SK-N-SH treated with all-trans-retinoic acid at 6 μM for 48 hours (cell line): ENCODE measurements at regions not wholly inside any gene's neighbourhood (a gene's known extent, or its start where the extent isn't known, plus 50 kb on each side); places are given as distances from the start of the nearest gene placed in this dataset.

Experiments used
- ATAC-seq: fragments of 200-7000 bp; cut with Tn5 transposase; 3 replicates; pipeline ENCODE4 v1.9.1; 2020; ENCODE audit warnings: mild to moderate bottlenecking, moderate library complexity
- ARNTL ChIP-seq: fragments of 450-650 bp; formaldehyde crosslinking; IDR thresholded peaks from 2 replicates; pipeline ENCODE4 v1.5.0; 2020; ENCODE audit warnings: low read depth, mild to moderate bottlenecking, moderate library complexity, borderline replicate concordance
- BACH2 ChIP-seq: fragments of 250-450 bp; sonication (Bioruptor Pico); IDR thresholded peaks from 2 replicates; pipeline ENCODE4 v1.9.0; 2021; ENCODE audit warnings: mild to moderate bottlenecking, borderline replicate concordance
- CSDC2 ChIP-seq: fragments of 250-450 bp; sonication (Bioruptor Pico); IDR thresholded peaks from 2 replicates; pipeline ENCODE4 v1.5.0; 2020; ENCODE audit warnings: mild to moderate bottlenecking, moderate library complexity
- GLIS3 ChIP-seq: fragments of 250-450 bp; sonication (Bioruptor Pico); IDR thresholded peaks from 2 replicates; pipeline ENCODE4 v1.5.0; 2020; ENCODE audit warnings: mild to moderate bottlenecking, moderate library complexity
- ISL1 ChIP-seq: fragments of 250-450 bp; sonication (Bioruptor Pico); IDR thresholded peaks from 2 replicates; pipeline ENCODE4 v2.1.2; 2022; ENCODE audit warnings: mild to moderate bottlenecking, moderate library complexity
- OSR1 ChIP-seq: fragments of 250-450 bp; sonication (Bioruptor Pico); IDR thresholded peaks from 2 replicates; pipeline ENCODE4 v1.8.0; 2022; ENCODE audit warnings: moderate library complexity, mild to moderate bottlenecking, inconsistent platforms
- PPARA ChIP-seq: fragments of 250-450 bp; sonication (Bioruptor Pico); IDR thresholded peaks from 2 replicates; pipeline ENCODE4 v1.5.0; 2020; ENCODE audit warnings: mild to moderate bottlenecking, borderline replicate concordance
- RARB ChIP-seq: fragments of 250-450 bp; sonication (Bioruptor Pico); IDR thresholded peaks from 2 replicates; pipeline ENCODE4 v1.8.0; 2021; ENCODE audit warnings: mild to moderate bottlenecking, moderate library complexity
- SNAI2 ChIP-seq: fragments of 250-450 bp; sonication (Bioruptor Pico); IDR thresholded peaks from 2 replicates; pipeline ENCODE4 v1.5.0; 2020; ENCODE audit warnings: mild to moderate bottlenecking, moderate library complexity
- TCF4 ChIP-seq: fragments of 250-450 bp; sonication (Bioruptor Pico); IDR thresholded peaks from 2 replicates; pipeline ENCODE4 v1.8.0; 2021; ENCODE audit warnings: mild to moderate bottlenecking, moderate library complexity, borderline replicate concordance
- TOX ChIP-seq: fragments of 250-450 bp; sonication (Bioruptor Pico); IDR thresholded peaks from 2 replicates; pipeline ENCODE4 v1.8.0; 2021; ENCODE audit warnings: mild to moderate bottlenecking, moderate library complexity, borderline replicate concordance
- ZC3H10 ChIP-seq: fragments of 250-450 bp; sonication (Bioruptor Pico); IDR thresholded peaks from 2 replicates; pipeline ENCODE4 v1.5.1; 2021; ENCODE audit warnings: mild to moderate bottlenecking, moderate library complexity
- ZFP3 ChIP-seq: fragments of 250-450 bp; sonication (Bioruptor Pico); IDR thresholded peaks from 2 replicates; pipeline ENCODE4 v1.5.0; 2020; ENCODE audit warnings: mild to moderate bottlenecking, moderate library complexity
- ZNF565 ChIP-seq: fragments of 450-650 bp; formaldehyde crosslinking; conservative IDR thresholded peaks from 2 replicates; pipeline ENCODE4 v1.5.0; 2020; ENCODE audit warnings: low read depth, mild to moderate bottlenecking, moderate library complexity
- ZNF70 ChIP-seq: fragments of 450-650 bp; formaldehyde crosslinking; IDR thresholded peaks from 2 replicates; pipeline ENCODE4 v1.5.0; 2020; ENCODE audit warnings: mild to moderate bottlenecking, moderate library complexity
- ZNF8 ChIP-seq: fragments of 450-650 bp; formaldehyde crosslinking; IDR thresholded peaks from 2 replicates; pipeline ENCODE4 v1.5.0; 2020; ENCODE audit warnings: mild to moderate bottlenecking, moderate library complexity
- TF ChIP-seq, protein P1 (sequence below): fragments of 250-450 bp; sonication (Bioruptor Pico); IDR thresholded peaks from 2 replicates; pipeline ENCODE4 v1.5.1; 2021; ENCODE audit warnings: mild to moderate bottlenecking, moderate library complexity
- TF ChIP-seq, protein P2 (sequence below): fragments of 250-450 bp; sonication (Bioruptor Pico); IDR thresholded peaks from 2 replicates; pipeline ENCODE4 v1.5.0; 2020; ENCODE audit warnings: mild to moderate bottlenecking, moderate library complexity
- TF ChIP-seq, protein P3 (sequence below): fragments of 250-450 bp; sonication (Bioruptor Pico); IDR thresholded peaks from 2 replicates; pipeline ENCODE4 v1.8.0; 2021; ENCODE audit warnings: low read depth, mild to moderate bottlenecking, moderate library complexity, borderline replicate concordance
- TF ChIP-seq, protein P4 (sequence below): fragments of 250-450 bp; sonication (Bioruptor Pico); IDR thresholded peaks from 2 replicates; pipeline ENCODE4 v1.8.0; 2020; ENCODE audit warnings: mild to moderate bottlenecking, moderate library complexity, borderline replicate concordance
- TF ChIP-seq, protein P5 (sequence below): fragments of 250-450 bp; sonication (Bioruptor Pico); IDR thresholded peaks from 2 replicates; pipeline ENCODE4 v1.5.1; 2020; ENCODE audit warnings: low read depth, mild to moderate bottlenecking, moderate library complexity

DNA sequence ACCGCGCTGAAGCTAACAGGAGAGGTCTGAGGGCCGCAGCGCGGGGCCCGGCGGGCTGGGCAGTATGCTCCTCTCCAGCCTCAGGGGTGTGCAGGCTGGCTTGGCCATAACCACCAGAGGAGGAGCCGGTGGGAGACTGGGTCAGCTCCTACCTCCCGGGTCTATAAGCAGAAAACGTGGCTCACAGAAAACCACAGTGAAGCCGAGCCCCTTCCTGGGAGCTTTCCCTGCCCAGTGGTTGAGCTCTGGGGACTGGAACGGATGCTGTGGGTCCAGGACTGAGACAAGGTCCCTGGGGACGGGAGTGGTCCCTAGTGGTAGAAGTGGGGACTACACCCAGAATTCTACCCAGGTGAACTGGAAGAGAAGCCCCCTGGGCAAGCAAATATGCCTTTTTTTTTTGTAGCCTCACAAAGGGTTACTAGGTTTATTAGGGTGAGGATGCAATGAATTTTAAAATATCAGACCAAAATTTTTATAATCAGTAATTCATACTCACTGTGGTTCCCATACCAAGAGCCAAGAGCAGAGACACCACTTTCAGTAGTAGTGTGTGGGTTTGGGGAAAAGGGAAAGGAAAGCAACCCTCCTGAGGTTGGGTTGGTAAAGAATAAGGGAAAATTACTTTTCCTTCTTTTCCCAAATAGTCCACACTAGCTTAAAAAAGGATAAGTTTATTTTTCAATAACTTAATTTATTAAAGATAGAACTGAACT lies 67.9 kb upstream of the PRKCQ start (continued):
- TF ChIP-seq, protein P1, sequence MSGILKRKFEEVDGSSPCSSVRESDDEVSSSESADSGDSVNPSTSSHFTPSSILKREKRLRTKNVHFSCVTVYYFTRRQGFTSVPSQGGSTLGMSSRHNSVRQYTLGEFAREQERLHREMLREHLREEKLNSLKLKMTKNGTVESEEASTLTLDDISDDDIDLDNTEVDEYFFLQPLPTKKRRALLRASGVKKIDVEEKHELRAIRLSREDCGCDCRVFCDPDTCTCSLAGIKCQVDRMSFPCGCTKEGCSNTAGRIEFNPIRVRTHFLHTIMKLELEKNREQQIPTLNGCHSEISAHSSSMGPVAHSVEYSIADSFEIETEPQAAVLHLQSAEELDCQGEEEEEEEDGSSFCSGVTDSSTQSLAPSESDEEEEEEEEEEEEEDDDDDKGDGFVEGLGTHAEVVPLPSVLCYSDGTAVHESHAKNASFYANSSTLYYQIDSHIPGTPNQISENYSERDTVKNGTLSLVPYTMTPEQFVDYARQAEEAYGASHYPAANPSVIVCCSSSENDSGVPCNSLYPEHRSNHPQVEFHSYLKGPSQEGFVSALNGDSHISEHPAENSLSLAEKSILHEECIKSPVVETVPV (CRISPR knock-in tag), result no peak
- TF ChIP-seq SNAI2, result no peak
- TF ChIP-seq, all 23 proteins: peak for 0

DNA sequence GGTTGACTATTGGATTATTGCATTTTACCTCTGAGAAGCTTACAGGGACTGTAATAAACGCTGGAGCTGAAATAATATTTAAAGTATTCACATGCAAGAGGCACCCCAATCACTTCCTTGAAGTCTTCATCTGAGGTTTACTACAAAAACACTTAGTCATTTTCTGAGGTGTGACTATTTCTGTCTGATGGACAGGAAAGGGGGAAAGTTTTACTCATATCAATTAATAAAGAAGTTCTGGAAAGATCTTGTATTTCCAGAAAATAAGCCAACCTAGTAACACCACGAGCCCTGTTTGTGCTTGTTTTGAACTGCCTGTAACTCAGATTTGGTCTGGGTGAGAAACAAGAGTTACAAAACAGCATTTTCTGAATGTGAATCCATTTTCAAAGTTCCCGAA lies 63.9 kb upstream of the PRKCQ start:
- TF ChIP-seq RARB (CRISPR knock-in tag) (no peak), CSDC2 (no peak), ARNTL (CRISPR knock-in tag) (no peak), ZNF8 (CRISPR knock-in tag) (no peak), ISL1 (CRISPR knock-in tag) (no peak), ZFP3 (CRISPR knock-in tag) (no peak), ZNF70 (no peak), BACH2 (CRISPR knock-in tag) (no peak), PPARA (CRISPR knock-in tag) (no peak), GLIS3 (CRISPR knock-in tag) (no peak), TCF4 (CRISPR knock-in tag) (no peak), OSR1 (CRISPR knock-in tag) (no peak)
- TF ChIP-seq, protein P2, sequence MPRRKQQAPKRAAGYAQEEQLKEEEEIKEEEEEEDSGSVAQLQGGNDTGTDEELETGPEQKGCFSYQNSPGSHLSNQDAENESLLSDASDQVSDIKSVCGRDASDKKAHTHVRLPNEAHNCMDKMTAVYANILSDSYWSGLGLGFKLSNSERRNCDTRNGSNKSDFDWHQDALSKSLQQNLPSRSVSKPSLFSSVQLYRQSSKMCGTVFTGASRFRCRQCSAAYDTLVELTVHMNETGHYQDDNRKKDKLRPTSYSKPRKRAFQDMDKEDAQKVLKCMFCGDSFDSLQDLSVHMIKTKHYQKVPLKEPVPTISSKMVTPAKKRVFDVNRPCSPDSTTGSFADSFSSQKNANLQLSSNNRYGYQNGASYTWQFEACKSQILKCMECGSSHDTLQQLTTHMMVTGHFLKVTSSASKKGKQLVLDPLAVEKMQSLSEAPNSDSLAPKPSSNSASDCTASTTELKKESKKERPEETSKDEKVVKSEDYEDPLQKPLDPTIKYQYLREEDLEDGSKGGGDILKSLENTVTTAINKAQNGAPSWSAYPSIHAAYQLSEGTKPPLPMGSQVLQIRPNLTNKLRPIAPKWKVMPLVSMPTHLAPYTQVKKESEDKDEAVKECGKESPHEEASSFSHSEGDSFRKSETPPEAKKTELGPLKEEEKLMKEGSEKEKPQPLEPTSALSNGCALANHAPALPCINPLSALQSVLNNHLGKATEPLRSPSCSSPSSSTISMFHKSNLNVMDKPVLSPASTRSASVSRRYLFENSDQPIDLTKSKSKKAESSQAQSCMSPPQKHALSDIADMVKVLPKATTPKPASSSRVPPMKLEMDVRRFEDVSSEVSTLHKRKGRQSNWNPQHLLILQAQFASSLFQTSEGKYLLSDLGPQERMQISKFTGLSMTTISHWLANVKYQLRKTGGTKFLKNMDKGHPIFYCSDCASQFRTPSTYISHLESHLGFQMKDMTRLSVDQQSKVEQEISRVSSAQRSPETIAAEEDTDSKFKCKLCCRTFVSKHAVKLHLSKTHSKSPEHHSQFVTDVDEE (CRISPR knock-in tag), result no peak
- TF ChIP-seq, protein P3, sequence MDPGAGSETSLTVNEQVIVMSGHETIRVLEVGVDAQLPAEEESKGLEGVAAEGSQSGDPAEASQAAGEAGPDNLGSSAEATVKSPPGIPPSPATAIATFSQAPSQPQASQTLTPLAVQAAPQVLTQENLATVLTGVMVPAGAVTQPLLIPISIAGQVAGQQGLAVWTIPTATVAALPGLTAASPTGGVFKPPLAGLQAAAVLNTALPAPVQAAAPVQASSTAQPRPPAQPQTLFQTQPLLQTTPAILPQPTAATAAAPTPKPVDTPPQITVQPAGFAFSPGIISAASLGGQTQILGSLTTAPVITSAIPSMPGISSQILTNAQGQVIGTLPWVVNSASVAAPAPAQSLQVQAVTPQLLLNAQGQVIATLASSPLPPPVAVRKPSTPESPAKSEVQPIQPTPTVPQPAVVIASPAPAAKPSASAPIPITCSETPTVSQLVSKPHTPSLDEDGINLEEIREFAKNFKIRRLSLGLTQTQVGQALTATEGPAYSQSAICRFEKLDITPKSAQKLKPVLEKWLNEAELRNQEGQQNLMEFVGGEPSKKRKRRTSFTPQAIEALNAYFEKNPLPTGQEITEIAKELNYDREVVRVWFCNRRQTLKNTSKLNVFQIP, result no peak
- TF ChIP-seq, protein P1 (CRISPR knock-in tag), result no peak
- TF ChIP-seq, protein P4, sequence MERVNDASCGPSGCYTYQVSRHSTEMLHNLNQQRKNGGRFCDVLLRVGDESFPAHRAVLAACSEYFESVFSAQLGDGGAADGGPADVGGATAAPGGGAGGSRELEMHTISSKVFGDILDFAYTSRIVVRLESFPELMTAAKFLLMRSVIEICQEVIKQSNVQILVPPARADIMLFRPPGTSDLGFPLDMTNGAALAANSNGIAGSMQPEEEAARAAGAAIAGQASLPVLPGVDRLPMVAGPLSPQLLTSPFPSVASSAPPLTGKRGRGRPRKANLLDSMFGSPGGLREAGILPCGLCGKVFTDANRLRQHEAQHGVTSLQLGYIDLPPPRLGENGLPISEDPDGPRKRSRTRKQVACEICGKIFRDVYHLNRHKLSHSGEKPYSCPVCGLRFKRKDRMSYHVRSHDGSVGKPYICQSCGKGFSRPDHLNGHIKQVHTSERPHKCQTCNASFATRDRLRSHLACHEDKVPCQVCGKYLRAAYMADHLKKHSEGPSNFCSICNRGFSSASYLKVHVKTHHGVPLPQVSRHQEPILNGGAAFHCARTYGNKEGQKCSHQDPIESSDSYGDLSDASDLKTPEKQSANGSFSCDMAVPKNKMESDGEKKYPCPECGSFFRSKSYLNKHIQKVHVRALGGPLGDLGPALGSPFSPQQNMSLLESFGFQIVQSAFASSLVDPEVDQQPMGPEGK (CRISPR knock-in tag), result no peak
- TF ChIP-seq, protein P5, sequence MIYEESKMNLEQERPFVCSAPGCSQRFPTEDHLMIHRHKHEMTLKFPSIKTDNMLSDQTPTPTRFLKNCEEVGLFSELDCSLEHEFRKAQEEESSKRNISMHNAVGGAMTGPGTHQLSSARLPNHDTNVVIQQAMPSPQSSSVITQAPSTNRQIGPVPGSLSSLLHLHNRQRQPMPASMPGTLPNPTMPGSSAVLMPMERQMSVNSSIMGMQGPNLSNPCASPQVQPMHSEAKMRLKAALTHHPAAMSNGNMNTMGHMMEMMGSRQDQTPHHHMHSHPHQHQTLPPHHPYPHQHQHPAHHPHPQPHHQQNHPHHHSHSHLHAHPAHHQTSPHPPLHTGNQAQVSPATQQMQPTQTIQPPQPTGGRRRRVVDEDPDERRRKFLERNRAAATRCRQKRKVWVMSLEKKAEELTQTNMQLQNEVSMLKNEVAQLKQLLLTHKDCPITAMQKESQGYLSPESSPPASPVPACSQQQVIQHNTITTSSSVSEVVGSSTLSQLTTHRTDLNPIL (CRISPR knock-in tag), result no peak
- no peak for ATAC-seq

DNA sequence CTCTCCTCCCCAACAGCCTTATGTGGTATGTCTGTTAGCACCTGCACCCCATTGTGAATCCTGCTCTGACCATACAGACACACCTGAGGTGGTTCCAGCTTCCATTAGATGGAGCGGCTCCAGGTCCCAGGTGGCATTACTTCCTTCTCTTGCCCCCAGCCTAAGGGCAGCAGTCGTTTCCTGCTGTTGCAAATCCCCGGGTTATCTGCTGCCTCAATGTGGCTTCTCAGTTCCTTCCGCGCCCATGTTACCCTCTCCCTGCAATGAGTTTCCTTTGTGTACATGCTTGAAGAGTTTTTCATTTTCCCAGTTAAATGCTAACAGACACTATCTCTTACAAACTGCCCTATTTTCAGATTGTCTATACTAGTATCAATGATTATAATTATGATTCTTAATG lies 62.8 kb upstream of the PRKCQ start:
- no peak for ATAC-seq
- no peak for TF ChIP-seq CSDC2
- TF ChIP-seq, protein P3, result no peak
- TF ChIP-seq TOX, result no peak
- TF ChIP-seq ARNTL (CRISPR knock-in tag), result no peak
- TF ChIP-seq PPARA (CRISPR knock-in tag), result no peak
- TF ChIP-seq BACH2 (CRISPR knock-in tag), result no peak
- TF ChIP-seq ISL1 (CRISPR knock-in tag), result no peak
- TF ChIP-seq, protein P5 (CRISPR knock-in tag), result no peak
- TF ChIP-seq ZC3H10, result no peak
- TF ChIP-seq ZNF565 (CRISPR knock-in tag), result no peak
- no peak for TF ChIP-seq ZNF8 (CRISPR knock-in tag)
- TF ChIP-seq ZFP3 (CRISPR knock-in tag), result no peak
